ENCODE measurements at regions not wholly inside any gene's neighbourhood (a gene's known extent, or its start where the extent isn't known, plus 50 kb on each side); places are given as distances from the start of the nearest gene placed in this dataset.

DNA sequence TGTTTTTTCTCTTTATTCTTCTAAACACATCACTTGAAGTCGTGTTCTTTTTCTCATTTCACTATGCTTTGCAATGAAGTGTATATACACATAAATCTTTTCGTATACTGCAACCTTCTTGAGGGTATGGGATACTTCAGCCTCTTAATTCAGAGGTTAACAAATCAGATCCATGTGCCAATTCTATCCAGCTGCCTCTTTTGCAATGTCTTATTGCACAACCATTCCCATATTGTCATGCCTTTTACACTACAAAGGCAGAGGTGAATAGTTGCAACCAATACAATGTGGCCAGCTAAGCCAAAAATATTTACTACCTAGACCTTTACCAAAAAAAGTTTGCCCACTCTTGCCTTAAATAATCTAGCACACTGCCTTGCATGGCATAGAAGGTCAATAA is 224.5 kb upstream of the FOXG1 start:
- no peak for DNase-seq (ENCODE audit: low read depth)
- no peak overlapping the region for H3K4me3 ChIP-seq (ENCODE audit: low read depth, low read length)
- TF ChIP-seq, protein P1, sequence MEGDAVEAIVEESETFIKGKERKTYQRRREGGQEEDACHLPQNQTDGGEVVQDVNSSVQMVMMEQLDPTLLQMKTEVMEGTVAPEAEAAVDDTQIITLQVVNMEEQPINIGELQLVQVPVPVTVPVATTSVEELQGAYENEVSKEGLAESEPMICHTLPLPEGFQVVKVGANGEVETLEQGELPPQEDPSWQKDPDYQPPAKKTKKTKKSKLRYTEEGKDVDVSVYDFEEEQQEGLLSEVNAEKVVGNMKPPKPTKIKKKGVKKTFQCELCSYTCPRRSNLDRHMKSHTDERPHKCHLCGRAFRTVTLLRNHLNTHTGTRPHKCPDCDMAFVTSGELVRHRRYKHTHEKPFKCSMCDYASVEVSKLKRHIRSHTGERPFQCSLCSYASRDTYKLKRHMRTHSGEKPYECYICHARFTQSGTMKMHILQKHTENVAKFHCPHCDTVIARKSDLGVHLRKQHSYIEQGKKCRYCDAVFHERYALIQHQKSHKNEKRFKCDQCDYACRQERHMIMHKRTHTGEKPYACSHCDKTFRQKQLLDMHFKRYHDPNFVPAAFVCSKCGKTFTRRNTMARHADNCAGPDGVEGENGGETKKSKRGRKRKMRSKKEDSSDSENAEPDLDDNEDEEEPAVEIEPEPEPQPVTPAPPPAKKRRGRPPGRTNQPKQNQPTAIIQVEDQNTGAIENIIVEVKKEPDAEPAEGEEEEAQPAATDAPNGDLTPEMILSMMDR (conservative IDR thresholded peaks at IDR 0.05; ENCODE audit: low read depth, low read length): no peak

DNA sequence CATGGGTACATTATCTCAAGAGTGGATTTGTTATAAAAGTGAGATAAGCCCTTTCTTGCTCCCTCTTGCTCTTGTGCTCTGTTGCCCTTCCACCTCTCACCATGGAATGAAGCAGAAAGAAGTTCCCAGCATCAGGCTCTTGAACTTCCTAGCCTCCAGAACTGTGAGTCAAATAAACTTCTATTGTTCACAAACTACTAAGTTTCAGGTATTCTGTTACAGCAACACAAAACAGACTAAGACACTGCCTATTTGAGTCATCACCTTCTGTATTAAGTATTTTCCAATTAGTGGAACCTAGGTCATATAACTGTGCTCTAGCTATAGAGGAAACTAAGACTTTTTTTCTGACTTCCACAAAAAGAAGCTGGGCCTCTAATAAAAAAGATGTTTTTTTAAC is 201.2 kb upstream of the FOXG1 start:
- TF ChIP-seq, protein P1 (conservative IDR thresholded peaks at IDR 0.05; ENCODE audit: low read depth, low read length): no peak

DNA sequence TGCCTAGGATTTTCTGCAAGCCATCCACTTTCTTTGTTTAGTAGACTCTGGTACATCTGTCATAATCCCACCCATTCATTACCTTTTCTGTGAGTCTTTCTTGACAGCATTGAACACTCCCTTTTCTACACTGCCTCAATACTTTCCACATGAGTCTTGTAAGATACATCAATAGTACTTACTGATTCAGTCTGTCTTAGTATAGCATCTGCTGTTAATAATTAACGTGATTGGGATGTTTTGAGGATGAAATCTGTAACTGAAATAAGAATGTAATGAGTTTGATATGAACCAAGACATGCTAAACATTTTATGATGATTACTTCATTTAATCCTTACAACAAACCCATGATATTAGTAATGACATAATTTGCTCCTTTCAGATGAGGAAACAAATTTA is 196.2 kb upstream of the FOXG1 start:
- TF ChIP-seq, protein P1 (conservative IDR thresholded peaks at IDR 0.05; ENCODE audit: low read depth, low read length): no peak

More for the DNA sequence above, 201.2 kb upstream of the FOXG1 start:
- H3K4me3 ChIP-seq (ENCODE audit: low read depth, low read length): no peak overlapping the region
- no peak for DNase-seq (ENCODE audit: low read depth)

DNA sequence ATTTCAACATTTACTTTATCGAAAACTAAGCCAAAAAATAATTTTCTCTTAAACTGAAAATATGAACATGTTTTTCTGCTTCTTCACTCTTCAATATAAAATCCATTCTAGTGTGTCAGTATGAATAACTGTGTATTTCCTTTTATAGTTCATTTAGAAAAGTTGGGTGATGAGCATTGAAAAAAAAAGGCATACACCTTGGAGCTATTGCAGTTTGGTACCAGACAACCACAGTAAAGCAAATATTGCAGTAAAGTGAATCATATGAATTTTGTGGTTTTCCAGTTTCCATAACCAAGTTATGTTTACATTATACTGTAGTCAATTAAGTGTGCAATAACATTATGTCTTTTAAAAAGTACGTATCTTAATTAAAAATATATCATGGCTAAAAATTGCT is 195.0 kb upstream of the FOXG1 start:
- no peak overlapping the region for H3K4me3 ChIP-seq (ENCODE audit: low read depth, low read length)
- TF ChIP-seq, protein P1 (conservative IDR thresholded peaks at IDR 0.05; ENCODE audit: low read depth, low read length): no peak
- DNase-seq (ENCODE audit: low read depth): no peak

More for the DNA sequence above, 196.2 kb upstream of the FOXG1 start:
- DNase-seq (ENCODE audit: low read depth): no peak
- no peak overlapping the region for H3K4me3 ChIP-seq (ENCODE audit: low read depth, low read length)

DNA sequence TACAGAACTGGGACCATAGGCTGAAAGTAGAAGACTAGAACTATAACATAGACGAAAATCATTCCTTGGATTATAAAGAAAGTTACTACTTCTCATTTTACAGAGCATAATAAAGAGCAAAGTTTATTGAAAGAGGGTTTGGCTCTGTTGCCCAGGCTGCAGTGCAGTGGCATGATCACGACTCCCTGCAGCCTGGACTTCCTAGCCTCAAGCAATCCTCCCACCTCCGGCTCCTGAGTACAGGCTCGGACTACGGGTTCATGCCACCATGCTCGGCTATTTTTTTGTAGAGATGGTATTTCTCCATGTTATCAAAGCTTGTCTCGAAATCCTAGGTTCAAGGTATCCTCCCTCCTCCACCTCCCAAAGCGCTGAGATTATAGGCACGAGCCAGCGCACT is 190.1 kb upstream of the FOXG1 start:
- TF ChIP-seq, protein P1 (conservative IDR thresholded peaks at IDR 0.05; ENCODE audit: low read depth, low read length): no peak
- no peak overlapping the region for H3K4me3 ChIP-seq (ENCODE audit: low read depth, low read length)
- DNase-seq (ENCODE audit: low read depth): no peak

DNA sequence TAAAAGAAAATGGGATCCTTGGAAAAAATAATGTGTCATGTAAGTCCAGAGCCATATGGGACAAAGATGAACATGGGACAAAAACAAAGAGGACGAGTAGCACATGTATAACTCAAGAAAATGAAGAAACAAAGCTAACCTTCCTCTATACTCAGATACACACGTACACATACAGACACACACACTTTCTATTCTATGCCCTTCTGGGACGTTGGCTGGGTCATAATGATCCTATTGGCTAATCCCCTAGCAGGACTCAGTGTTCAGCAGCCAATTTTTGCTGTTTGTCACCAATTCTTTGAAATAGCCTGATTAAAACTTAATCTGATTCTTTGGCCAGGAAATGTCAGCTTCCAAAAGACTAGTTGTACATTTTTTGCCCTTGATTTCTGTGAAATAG is 189.4 kb upstream of the FOXG1 start:
- DNase-seq (ENCODE audit: low read depth): no peak
- TF ChIP-seq, protein P1 (conservative IDR thresholded peaks at IDR 0.05; ENCODE audit: low read depth, low read length): no peak
- no peak overlapping the region for H3K4me3 ChIP-seq (ENCODE audit: low read depth, low read length)

DNA sequence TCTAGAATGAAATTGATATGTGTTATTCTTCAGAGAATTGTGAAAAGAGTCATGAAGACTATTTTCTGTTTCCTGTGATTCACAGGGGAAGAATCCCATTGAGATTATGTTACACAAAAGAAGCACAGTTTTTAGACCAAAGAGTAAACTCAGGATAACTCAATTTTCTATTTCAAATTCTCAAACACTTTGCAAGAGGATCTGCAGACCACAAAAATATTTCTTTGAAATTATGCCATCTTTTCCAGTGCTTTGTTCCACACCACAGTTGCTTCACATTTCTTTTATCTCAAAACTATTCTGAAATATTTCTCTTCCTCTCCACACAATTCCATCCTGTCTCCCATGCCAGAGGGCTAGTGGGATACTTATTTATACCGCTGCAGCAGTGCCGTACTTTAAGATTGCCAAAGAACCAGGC is 188.9 kb upstream of the FOXG1 start:
- no peak overlapping the region for H3K4me3 ChIP-seq (ENCODE audit: low read depth, low read length)
- no peak for DNase-seq (ENCODE audit: low read depth)
- TF ChIP-seq, protein P1 (conservative IDR thresholded peaks at IDR 0.05; ENCODE audit: low read depth, low read length): no peak
